ENCODE measurements at regions not wholly inside any gene's neighbourhood (a gene's known extent, or its start where the extent isn't known, plus 50 kb on each side); places are given as distances from the start of the nearest gene placed in this dataset.

DNA sequence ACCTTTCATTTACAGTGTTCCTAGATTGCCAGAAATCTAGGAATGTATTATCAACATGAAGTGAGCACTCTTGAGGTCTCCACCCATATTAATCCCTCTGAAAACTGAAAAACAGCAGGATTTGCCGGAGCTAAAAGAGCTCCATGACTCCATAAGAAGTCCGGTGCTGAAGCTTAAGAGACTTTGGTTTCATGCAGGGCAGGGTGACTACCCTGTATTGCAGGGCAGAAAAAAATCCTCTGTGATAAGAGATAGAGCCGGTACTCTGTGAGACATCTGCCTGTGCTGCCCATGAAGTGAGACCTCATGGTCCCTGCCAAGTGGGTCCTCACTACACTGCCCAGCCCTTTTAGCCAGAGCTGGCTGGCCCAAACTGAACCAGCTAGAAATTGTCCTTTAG, 127.2 kb upstream of the NPY2R start:
- no peak overlapping the region for H3K4me2 ChIP-seq (ENCODE audit: insufficient read depth, low read length)
- intact Hi-C loops (cut with micrococcal nuclease) = no loop called here

DNA sequence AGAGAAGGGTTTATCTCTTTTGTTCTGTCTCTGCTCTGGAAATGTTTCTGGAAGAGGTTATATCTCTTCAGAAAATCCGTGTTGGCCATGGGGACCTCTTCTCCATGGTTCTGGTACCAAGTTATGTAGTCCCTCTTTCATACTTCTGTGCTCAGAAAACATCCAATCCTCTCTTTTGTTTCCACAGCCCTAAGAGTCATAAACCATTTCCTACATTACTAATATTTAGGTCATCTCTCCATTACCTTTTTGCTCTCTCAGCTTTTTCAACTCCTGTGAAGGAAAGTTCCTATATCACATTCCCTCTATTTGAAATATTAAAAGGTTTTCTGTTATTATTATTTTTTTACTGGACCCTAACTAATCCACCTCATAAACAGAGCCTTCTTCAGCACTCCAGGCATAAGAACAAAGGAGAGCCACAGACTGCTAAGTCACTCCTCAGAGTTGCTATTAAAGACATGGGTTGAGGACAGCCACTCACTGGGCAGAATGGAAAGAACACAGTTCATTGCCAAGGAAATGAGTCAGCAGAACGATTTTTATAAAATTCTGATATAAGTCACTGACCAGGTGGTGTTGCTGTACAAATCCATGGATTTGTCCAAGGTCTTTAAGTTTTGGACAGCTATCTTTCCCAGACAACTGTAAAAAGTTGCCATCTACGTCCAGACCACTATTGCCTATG, 122.4 kb upstream of the NPY2R start:
- ChIA-PET CTCF (interaction anchor here (1.4 kb wide), 1 partner anchor 56 kb away, joined by 3 read pairs; no protein-coding TSS in a partner anchor), POLR2A (no interaction called here)
- H3K79me2 ChIP-seq (ENCODE audit: control insufficient read depth, insufficient read depth, low read length) = no peaks in the 10 kb centered on the region
- FAIRE-seq (peak; percentile 63), DNase-seq (ENCODE audit: low read depth, low spot score) (peak; percentile 89)
- no peak for TF ChIP-seq POLR2AphosphoS5 (IDR thresholded peaks at IDR 0.05; ENCODE audit: insufficient read depth, low read depth, low read length)
- TF ChIP-seq FOS (IDR thresholded peaks at IDR 0.05; ENCODE audit: borderline replicate concordance, insufficient read depth, low read length) = peak; percentile 50
- no peaks in the 10 kb centered on the region for H3K36me3 ChIP-seq (ENCODE audit: control insufficient read depth in 2 of 2, extremely low read depth in 1 of 2, insufficient read depth in 2 of 2, low read length in 2 of 2)
- no peaks in the 10 kb centered on the region for H4K20me1 ChIP-seq (replicated peaks; ENCODE audit: control insufficient read depth, extremely low read depth, insufficient read depth, low read length)
- H3K4me2 ChIP-seq (ENCODE audit: insufficient read depth, low read length) = peak overlapping the region; percentile 28
- no peaks in the 10 kb centered on the region for H3K27me3 ChIP-seq (ENCODE audit: control insufficient read depth in 2 of 2, insufficient read depth in 2 of 2, low read length in 2 of 2)
- H3K9me1 ChIP-seq (replicated peaks; ENCODE audit: control insufficient read depth, extremely low read depth, insufficient read depth, low read length) = no peaks in the 10 kb centered on the region
- H3K27ac ChIP-seq (ENCODE audit: insufficient read depth, low read depth, low read length) = peak overlapping the region; percentile 72
- intact Hi-C loops (cut with micrococcal nuclease) (no loop called here), dilution Hi-C loops (cut with MboI; ENCODE audit: extremely low pct_ligation_motif_present, low sequenced_read_pairs) (no loop called here)
- peaks cover 15% of the 10 kb centered on the region for H3K4me1 ChIP-seq (ENCODE audit: control insufficient read depth, extremely low read depth, insufficient read depth, low read length)
- peak overlapping the region; percentile 25 for H3K9ac ChIP-seq (replicated peaks; ENCODE audit: extremely low read depth, insufficient read depth, low read length)
- no peaks in the 10 kb centered on the region for H3K9me3 ChIP-seq (replicated peaks; ENCODE audit: control insufficient read depth, insufficient read depth, low read length)
- H2AFZ ChIP-seq (ENCODE audit: low read depth, low read length) = peak overlapping the region; percentile 54
- H3K4me3 ChIP-seq (replicated peaks in 1 of 3; ENCODE audit: insufficient read depth in 1 of 3, low read depth in 1 of 3, low read length in 3 of 3) = no peak overlapping the region
- BruUV-seq (replicated peaks) = TSS peak; percentile 94

More for the DNA sequence above, 127.2 kb upstream of the NPY2R start:
- Histone ChIP-seq H3K4me1 (ENCODE audit: control insufficient read depth, extremely low read depth, insufficient read depth, low read length) (peaks cover 29% of the 10 kb centered on the region), H3K27me3 (ENCODE audit: control insufficient read depth in 2 of 2, insufficient read depth in 2 of 2, low read length in 2 of 2) (no peaks in the 10 kb centered on the region), H4K20me1 (replicated peaks; ENCODE audit: control insufficient read depth, extremely low read depth, insufficient read depth, low read length) (no peaks in the 10 kb centered on the region), H3K79me2 (ENCODE audit: control insufficient read depth, insufficient read depth, low read length) (no peaks in the 10 kb centered on the region), H3K4me3 (replicated peaks in 1 of 3; ENCODE audit: insufficient read depth in 1 of 3, low read depth in 1 of 3, low read length in 3 of 3) (no peak overlapping the region), H3K9me1 (replicated peaks; ENCODE audit: control insufficient read depth, extremely low read depth, insufficient read depth, low read length) (no peaks in the 10 kb centered on the region), H3K27ac (ENCODE audit: insufficient read depth, low read depth, low read length) (no peak overlapping the region), H2AFZ (ENCODE audit: low read depth, low read length) (peak overlapping the region; percentile 9), H3K9me3 (replicated peaks; ENCODE audit: control insufficient read depth, insufficient read depth, low read length) (no peaks in the 10 kb centered on the region), H3K9ac (replicated peaks; ENCODE audit: extremely low read depth, insufficient read depth, low read length) (no peak overlapping the region), H3K36me3 (ENCODE audit: control insufficient read depth in 2 of 2, extremely low read depth in 1 of 2, insufficient read depth in 2 of 2, low read length in 2 of 2) (no peaks in the 10 kb centered on the region)
- TF ChIP-seq, protein P1, sequence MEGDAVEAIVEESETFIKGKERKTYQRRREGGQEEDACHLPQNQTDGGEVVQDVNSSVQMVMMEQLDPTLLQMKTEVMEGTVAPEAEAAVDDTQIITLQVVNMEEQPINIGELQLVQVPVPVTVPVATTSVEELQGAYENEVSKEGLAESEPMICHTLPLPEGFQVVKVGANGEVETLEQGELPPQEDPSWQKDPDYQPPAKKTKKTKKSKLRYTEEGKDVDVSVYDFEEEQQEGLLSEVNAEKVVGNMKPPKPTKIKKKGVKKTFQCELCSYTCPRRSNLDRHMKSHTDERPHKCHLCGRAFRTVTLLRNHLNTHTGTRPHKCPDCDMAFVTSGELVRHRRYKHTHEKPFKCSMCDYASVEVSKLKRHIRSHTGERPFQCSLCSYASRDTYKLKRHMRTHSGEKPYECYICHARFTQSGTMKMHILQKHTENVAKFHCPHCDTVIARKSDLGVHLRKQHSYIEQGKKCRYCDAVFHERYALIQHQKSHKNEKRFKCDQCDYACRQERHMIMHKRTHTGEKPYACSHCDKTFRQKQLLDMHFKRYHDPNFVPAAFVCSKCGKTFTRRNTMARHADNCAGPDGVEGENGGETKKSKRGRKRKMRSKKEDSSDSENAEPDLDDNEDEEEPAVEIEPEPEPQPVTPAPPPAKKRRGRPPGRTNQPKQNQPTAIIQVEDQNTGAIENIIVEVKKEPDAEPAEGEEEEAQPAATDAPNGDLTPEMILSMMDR (IDR thresholded peaks at IDR 0.05; ENCODE audit: extremely low read depth in 1 of 2, insufficient read depth in 1 of 2, low read depth in 1 of 2, low read length in 2 of 2) = no peak
- TF ChIP-seq POLR2AphosphoS5 (IDR thresholded peaks at IDR 0.05; ENCODE audit: insufficient read depth, low read depth, low read length) (no peak), POLR2A (IDR thresholded peaks at IDR 0.05; ENCODE audit: low read depth, low read length) (no peak)
- ChIA-PET POLR2A (no interaction called here), CTCF (interaction anchor here (1.0 kb wide), 1 partner anchor 20 kb away, joined by 3 read pairs; no protein-coding TSS in a partner anchor)
- no TSS peak for BruUV-seq (replicated peaks)
- dilution Hi-C loops (cut with MboI; ENCODE audit: extremely low pct_ligation_motif_present, low sequenced_read_pairs) = no loop called here
- DNase-seq (ENCODE audit: low read depth, low spot score) = no peak
- FAIRE-seq = no peak
